Ishikawa (cell line): ENCODE measurements at regions not wholly inside any gene's neighbourhood (a gene's known extent, or its start where the extent isn't known, plus 50 kb on each side); places are given as distances from the start of the nearest gene placed in this dataset.

Experiments used
- CEBPB ChIP-seq: IDR thresholded peaks from 2 replicates; pipeline ENCODE4 v1.6.1; 2012
- CREB1 ChIP-seq: IDR thresholded peaks from 2 replicates; pipeline ENCODE4 v1.6.1; 2012; ENCODE audit warnings: low read depth
- EGR1 ChIP-seq: IDR thresholded peaks from 2 replicates; pipeline ENCODE4 v1.6.1; 2012
- EP300 ChIP-seq: IDR thresholded peaks from 2 replicates; pipeline ENCODE4 v1.6.1; 2012; ENCODE audit warnings: borderline replicate concordance
- FOXM1 ChIP-seq: IDR thresholded peaks from 2 replicates; pipeline ENCODE4 v1.6.1; 2012; ENCODE audit warnings: low read depth, borderline replicate concordance
- MAX ChIP-seq: IDR thresholded peaks from 2 replicates; pipeline ENCODE4 v1.6.1; 2012
- NFIC ChIP-seq: IDR thresholded peaks from 2 replicates; pipeline ENCODE4 v1.6.1; 2012
- RAD21 ChIP-seq: IDR thresholded peaks from 2 replicates; pipeline ENCODE4 v1.6.1; 2012; ENCODE audit warnings: low read depth
- REST ChIP-seq: IDR thresholded peaks from 2 replicates; pipeline ENCODE4 v1.6.1; 2012; ENCODE audit warnings: low read depth, mild to moderate bottlenecking
- TAF1 ChIP-seq: IDR thresholded peaks from 2 replicates; pipeline ENCODE4 v1.6.1; 2012; ENCODE audit warnings: low read depth, mild to moderate bottlenecking
- TCF12 ChIP-seq: IDR thresholded peaks from 2 replicates; pipeline ENCODE4 v1.6.1; 2012; ENCODE audit warnings: low read depth
- TEAD4 ChIP-seq: IDR thresholded peaks from 2 replicates; pipeline ENCODE4 v1.6.1; 2012
- YY1 ChIP-seq: IDR thresholded peaks from 2 replicates; pipeline ENCODE4 v1.6.1; 2012; ENCODE audit warnings: low read depth
- ZBTB7A ChIP-seq: IDR thresholded peaks from 2 replicates; pipeline ENCODE4 v1.6.1; 2012; ENCODE audit warnings: low read depth
- TF ChIP-seq, protein P1 (sequence below): IDR thresholded peaks from 2 replicates; pipeline ENCODE4 v1.6.1; 2012

DNA sequence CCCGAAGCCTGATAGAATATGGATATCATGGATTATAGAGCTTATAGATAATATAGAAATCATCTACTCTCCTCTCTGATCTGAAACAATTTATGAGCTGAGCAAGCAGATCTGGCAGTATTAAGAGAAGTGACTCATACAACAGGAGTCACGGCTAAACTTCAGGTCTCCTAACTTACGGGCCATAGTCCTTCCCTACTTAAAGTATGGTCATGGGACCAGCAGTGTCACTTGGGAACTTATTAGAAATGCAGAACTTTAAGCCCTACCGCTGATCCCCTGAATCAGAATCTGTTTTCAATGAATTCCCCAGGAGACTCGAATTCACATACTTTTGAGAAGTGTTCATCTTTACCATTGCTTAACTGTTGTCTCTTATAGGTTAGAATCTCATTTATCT lies 195.7 kb upstream of the FANCL start:
- TF ChIP-seq CREB1 (no peak), FOXM1 (no peak), TAF1 (no peak), YY1 (no peak)

DNA sequence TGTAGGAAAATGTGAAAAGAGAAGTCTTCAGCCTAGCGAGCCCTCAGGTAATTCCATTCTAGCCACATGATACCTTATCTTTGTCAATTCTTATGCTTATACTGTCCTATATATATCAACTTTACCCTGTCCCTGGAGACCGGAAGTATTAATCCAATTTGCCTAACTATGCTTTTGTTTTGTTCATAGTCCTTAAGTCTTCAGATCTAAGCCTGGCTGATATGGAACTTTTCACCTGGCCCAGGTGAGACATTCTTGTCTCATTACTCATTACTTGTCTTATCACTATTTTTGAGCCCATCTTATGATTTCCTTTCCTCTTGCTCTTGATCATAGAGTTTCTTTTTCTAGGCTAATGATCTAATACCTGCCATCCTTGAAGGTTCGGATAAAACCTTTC lies 194.1 kb upstream of the FANCL start:
- no peak for TF ChIP-seq FOXM1
- TF ChIP-seq RAD21, result no peak
- no peak for TF ChIP-seq CEBPB
- TF ChIP-seq TCF12, result no peak
- TF ChIP-seq MAX, result no peak
- no peak for TF ChIP-seq TAF1
- no peak for TF ChIP-seq EGR1
- TF ChIP-seq CREB1, result no peak
- TF ChIP-seq, protein P1, sequence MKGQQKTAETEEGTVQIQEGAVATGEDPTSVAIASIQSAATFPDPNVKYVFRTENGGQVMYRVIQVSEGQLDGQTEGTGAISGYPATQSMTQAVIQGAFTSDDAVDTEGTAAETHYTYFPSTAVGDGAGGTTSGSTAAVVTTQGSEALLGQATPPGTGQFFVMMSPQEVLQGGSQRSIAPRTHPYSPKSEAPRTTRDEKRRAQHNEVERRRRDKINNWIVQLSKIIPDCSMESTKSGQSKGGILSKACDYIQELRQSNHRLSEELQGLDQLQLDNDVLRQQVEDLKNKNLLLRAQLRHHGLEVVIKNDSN, result no peak
- TF ChIP-seq ZBTB7A, result no peak
- TF ChIP-seq EP300, result no peak
- TF ChIP-seq REST, result no peak
- no peak for TF ChIP-seq YY1
- no peak for TF ChIP-seq TEAD4
- no peak for TF ChIP-seq NFIC

DNA sequence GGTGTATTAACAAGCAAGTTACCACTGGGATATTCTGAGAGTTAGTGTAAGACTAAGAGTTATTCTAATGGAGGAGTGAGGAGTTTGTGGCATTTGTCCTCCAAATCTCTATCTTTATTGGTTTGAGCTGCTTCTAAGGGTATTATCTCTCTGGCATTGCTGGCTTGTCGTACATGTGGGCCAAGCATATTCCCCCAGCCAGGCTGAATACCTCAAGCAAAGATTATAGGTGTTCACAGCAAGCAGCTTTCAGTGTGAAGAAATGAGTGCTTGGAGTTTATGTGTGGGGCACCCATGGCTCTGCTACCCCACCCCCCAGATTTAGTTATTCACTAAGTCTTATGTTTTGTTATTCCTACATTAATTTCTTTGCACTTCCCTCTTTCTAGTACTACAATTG lies 193.6 kb upstream of the FANCL start:
- no peak for TF ChIP-seq ZBTB7A
- TF ChIP-seq EP300, result no peak
- TF ChIP-seq TAF1, result no peak
- TF ChIP-seq TEAD4, result no peak
- TF ChIP-seq EGR1, result no peak
- no peak for TF ChIP-seq YY1
- TF ChIP-seq, protein P1, result no peak
- TF ChIP-seq NFIC, result no peak
- no peak for TF ChIP-seq REST
- TF ChIP-seq MAX, result no peak
- no peak for TF ChIP-seq FOXM1
- TF ChIP-seq TCF12, result no peak
- TF ChIP-seq CREB1, result no peak
- no peak for TF ChIP-seq CEBPB
- no peak for TF ChIP-seq RAD21

GRCh38 chr2:58432491-58433170 lies 191.5 kb upstream of the FANCL start:
- TF ChIP-seq RAD21, result no peak
- TF ChIP-seq CREB1, result no peak
- TF ChIP-seq TAF1, result no peak
- TF ChIP-seq CEBPB, result no peak
- TF ChIP-seq YY1, result no peak
- TF ChIP-seq MAX, result no peak
- TF ChIP-seq TEAD4, result no peak
- no peak for TF ChIP-seq REST
- no peak for TF ChIP-seq ZBTB7A
- no peak for TF ChIP-seq NFIC
